Heart right ventricle (tissue), 16 donors: ENCODE measurements at regions not wholly inside any gene's neighbourhood (a gene's known extent, or its start where the extent isn't known, plus 50 kb on each side); places are given as distances from the start of the nearest gene placed in this dataset.

Experiments
- ATAC-seq, 8 donors: fragments of 200-7000 bp; cut with Tn5 transposase; one replicate each; pipeline ENCODE4 v1.9.1; 2020; ENCODE audit warnings: mild to moderate bottlenecking in 8 of 8, moderate library complexity in 8 of 8, moderate number of reproducible peaks in 1 of 8
- DNase-seq, 2 donors: peaks; one replicate each; pipeline ENCODE4 v3.0.0-alpha.2; 2020
- H3K27ac ChIP-seq, 10 donors: fragments of 200-600 bp; sonication (generic) in 2 of 10; one replicate each; pipeline versions ENCODE4 v1.5.0 to v1.8.0; 2020 to 2022; ENCODE audit warnings: mild to moderate bottlenecking in 3 of 10
- H3K27me3 ChIP-seq, 7 donors: fragments of 200-600 bp; one replicate each; pipeline ENCODE4 v1.8.0; 2021 to 2022; ENCODE audit warnings: mild to moderate bottlenecking in 2 of 7
- H3K36me3 ChIP-seq, 9 donors: fragments of 200-600 bp; sonication (generic) in 1 of 9; one replicate each; pipeline versions ENCODE4 v1.5.0 to v1.8.0; 2020 to 2022; ENCODE audit warnings: mild to moderate bottlenecking in 2 of 9
- H3K4me1 ChIP-seq, 9 donors: fragments of 200-600 bp; sonication (generic) in 1 of 9; one replicate each; pipeline versions ENCODE4 v1.5.0 to v1.8.0; 2020 to 2022; ENCODE audit warnings: mild to moderate bottlenecking in 4 of 9
- H3K4me3 ChIP-seq, 10 donors: fragments of 200-600 bp; sonication (generic) in 2 of 10; one replicate each; pipeline versions ENCODE4 v1.5.0 to v1.8.0; 2020 to 2022; ENCODE audit warnings: mild to moderate bottlenecking in 7 of 10, moderate library complexity in 2 of 10
- H3K9me3 ChIP-seq, 11 donors: fragments of 200-600 bp in 10 of 11; sonication (generic) in 2 of 11; one replicate each; pipeline versions ENCODE4 v1.5.0 to v1.8.0; 2013 to 2022; ENCODE audit warnings: mild to moderate bottlenecking in 2 of 11, control low read depth in 1 of 11, moderate library complexity in 1 of 11
- CTCF ChIP-seq, 9 donors: fragments of 200-600 bp; sonication (generic) in 2 of 9; IDR thresholded peaks; one replicate each; pipeline versions ENCODE4 v1.5.0 to v1.8.0; 2021 to 2022; ENCODE audit warnings: antibody characterized with exemption in 9 of 9, mild to moderate bottlenecking in 5 of 9, moderate library complexity in 1 of 9
- WGBS, 2 donors: extraction: QIAGEN DNeasy Blood & Tissue Kit; methylation state at CpG; one replicate each; pipeline ENCODE4 v1.1.7; 2013; ENCODE audit warnings: inconsistent platforms in 1 of 2; 5-methylcytosine and 5-hydroxymethylcytosine counted together
- intact Hi-C, 10 donors: fragments of 100-400 bp; cut with DNase I; formaldehyde crosslinking; loops; one replicate each; pipeline versions ENCODE4 v1.11.1 to v1.14.2; 2022
- donor health status: Arrhythmogenic right ventricular cardiomyopathy.
- donor health status: ischemic (EF 13 %, LVEDD 7.1; RV severe dilation, severe dysfunction).
- donor health status: healthy with polysubstance abuse.
- donor health status: DM: no; HTN: yes; CAD: no.
- donor health status: DM: no; HTN: no; CAD: no.
- donor health status: ischemic (EF 25% LVEDD 6.9; RV normal size, moderate dysfunction).
- donor health status: ischemic (EF 25% LVEDD 5.7; RV mildly dilated, moderate dysfunction).
- donor health status: healthy.
- donor health status: DM: yes; HTN: yes; CAD: no.
- donor health status: Ischemic cardiomyopathy.
- donor health status: ischemic (EF 35%, LVEDD 5.7; RV mildly dilated, moderate dysfunction).
- donor health status: nonischemic (EF 11% LVEDD 7.7; RV severe dilation, severe dysfunction).
- donor health status: DM: yes; HTN: yes; CAD: no.
- donor health status: PGD.
- donor health status: ischemic (EF 29% LVEDD 5.4; RV normal size, mild dysfunction).
- donor health status: nonischemic (EF 23%, LVEDD 6.1; RV moderate dilation, normal function).

- intact Hi-C loops, result no loop called here
- Histone ChIP-seq H3K27ac (no peak overlapping the region), H3K27me3 (peaks cover 0 to 54% (median 16%) of the 10 kb centered on the region in 7 donors), H3K4me1 (peaks cover 0 to 9% (median 0%) of the 10 kb centered on the region in 9 donors), H3K9me3 (no peaks in the 10 kb centered on the region), H3K36me3 (no peaks in the 10 kb centered on the region), H3K4me3 (no peak overlapping the region)
- DNase-seq (no peak), ATAC-seq (no peak)
- 65 to 96% methylated on average over 4 of the region's 4 CpGs for WGBS, 2 donors
- no peak for TF ChIP-seq CTCF (IDR thresholded peaks at IDR 0.05)
These were observed 61.8 kb upstream of the MLN start for GRCh38 chr6:33865478-33866077.

- TF ChIP-seq CTCF (IDR thresholded peaks at IDR 0.05), result no peak
- peaks cover 0 to 41% (median 11%) of the 10 kb centered on the region in 7 donors for H3K27me3 ChIP-seq
- no peak overlapping the region for H3K4me3 ChIP-seq
- ATAC-seq (no peak), DNase-seq (no peak)
- peaks cover 0 to 15% (median 0%) of the 10 kb centered on the region in 9 donors for H3K4me1 ChIP-seq
- no peak overlapping the region for H3K27ac ChIP-seq
- H3K9me3 ChIP-seq, result no peaks in the 10 kb centered on the region
- WGBS, 2 donors, result 64 to 69% methylated on average over 6 of the region's 6 CpGs
- H3K36me3 ChIP-seq, result no peaks in the 10 kb centered on the region
- intact Hi-C loops, result no loop called here
These were observed 60.1 kb upstream of the MLN start for GRCh38 chr6:33863723-33864440.

- WGBS, 2 donors, result 89 to 94% methylated on average over 6 of the region's 6 CpGs
- peaks cover 0 to 18% (median 0%) of the 10 kb centered on the region in 9 donors for H3K4me1 ChIP-seq
These were observed 59.3 kb upstream of the MLN start for GRCh38 chr6:33863084-33863483.

GRCh38 chr6:33862536-33862935 is 58.7 kb upstream of the MLN start:
- ATAC-seq (no peak), DNase-seq (no peak)
- H3K27me3 ChIP-seq, result peaks cover 0 to 46% (median 11%) of the 10 kb centered on the region in 7 donors
- H3K4me1 ChIP-seq, result peaks cover 0 to 23% (median 0%) of the 10 kb centered on the region in 9 donors
- H3K9me3 ChIP-seq, result no peaks in the 10 kb centered on the region
- no peak overlapping the region for H3K27ac ChIP-seq
- no peak overlapping the region for H3K4me3 ChIP-seq
- intact Hi-C loops, result no loop called here
- no peaks in the 10 kb centered on the region for H3K36me3 ChIP-seq
- no peak for TF ChIP-seq CTCF (IDR thresholded peaks at IDR 0.05)
- WGBS, 2 donors, result 83 to 94% methylated on average over 4 of the region's 4 CpGs

More at GRCh38 chr6:33863084-33863483, 59.3 kb upstream of the MLN start:
- ATAC-seq (no peak), DNase-seq (no peak)
- no peaks in the 10 kb centered on the region for H3K9me3 ChIP-seq
- TF ChIP-seq CTCF (IDR thresholded peaks at IDR 0.05), result no peak
- H3K27me3 ChIP-seq, result peaks cover 0 to 42% (median 11%) of the 10 kb centered on the region in 7 donors
- H3K4me3 ChIP-seq, result no peak overlapping the region
- intact Hi-C loops, result no loop called here
- no peaks in the 10 kb centered on the region for H3K36me3 ChIP-seq
- H3K27ac ChIP-seq, result no peak overlapping the region
